A172 (cell line): ENCODE measurements at regions not wholly inside any gene's neighbourhood (a gene's known extent, or its start where the extent isn't known, plus 50 kb on each side); places are given as distances from the start of the nearest gene placed in this dataset.
"Not testable (repeated sequence)": the region's sequence is repeated elsewhere in the genome, so short reads cannot be mapped to it uniquely, and the experiment has no call there.

ENCODE experiments used
- DNase-seq: peaks from one replicate; pipeline ENCODE4 v3.0.0-alpha.2; 2015; ENCODE audit warnings: low spot score

DNA sequence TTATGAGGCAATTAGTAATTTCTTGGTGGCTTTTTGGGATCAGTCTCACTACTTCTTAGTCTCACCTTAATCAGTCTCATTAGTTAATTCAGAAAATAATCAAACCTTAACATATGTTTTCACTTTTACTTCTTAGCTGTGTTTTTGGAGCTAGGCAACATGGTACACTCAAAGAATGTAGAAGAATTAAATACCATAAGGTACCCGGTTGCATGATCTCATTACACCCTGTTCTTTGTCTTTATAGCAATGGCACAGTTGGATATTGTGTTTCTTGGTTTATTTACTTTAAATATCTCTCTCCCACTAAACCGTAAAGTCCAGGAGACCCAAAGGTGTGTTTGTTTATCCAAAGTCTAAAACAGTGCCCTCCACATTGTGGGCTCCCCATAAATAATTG lies 132.3 kb downstream of the TNFSF18 start:
- peak; percentile 45 for DNase-seq

DNA sequence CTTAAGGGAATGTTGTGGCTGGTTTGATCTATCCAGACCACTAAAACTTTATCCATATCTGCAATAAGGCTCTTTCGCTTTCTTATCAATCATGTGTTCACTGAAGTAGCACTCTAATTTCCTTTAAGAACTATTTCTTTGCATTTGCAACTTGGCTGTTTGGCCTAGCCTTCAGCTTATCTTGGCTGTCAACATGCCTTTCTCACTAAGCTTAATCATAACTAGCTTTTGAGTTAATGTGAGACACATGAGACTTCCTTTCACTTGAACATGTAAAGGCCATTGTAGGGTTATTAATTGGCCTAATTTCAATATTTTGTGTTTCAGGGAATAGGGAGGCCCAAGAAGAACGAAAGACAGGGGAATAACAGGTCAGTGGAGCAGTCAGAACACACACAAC lies 124.7 kb downstream of the TNFSF18 start:
- no peak for DNase-seq

GRCh38 chr1:172928412-172928811 lies 122.3 kb downstream of the TNFSF18 start:
- DNase-seq: no peak

GRCh38 chr1:172929006-172929405 lies 121.7 kb downstream of the TNFSF18 start:
- DNase-seq: no peak

- peak; percentile 66 for DNase-seq
Measured at GRCh38 chr1:172930142-172930541, 120.6 kb downstream of the TNFSF18 start.

DNA sequence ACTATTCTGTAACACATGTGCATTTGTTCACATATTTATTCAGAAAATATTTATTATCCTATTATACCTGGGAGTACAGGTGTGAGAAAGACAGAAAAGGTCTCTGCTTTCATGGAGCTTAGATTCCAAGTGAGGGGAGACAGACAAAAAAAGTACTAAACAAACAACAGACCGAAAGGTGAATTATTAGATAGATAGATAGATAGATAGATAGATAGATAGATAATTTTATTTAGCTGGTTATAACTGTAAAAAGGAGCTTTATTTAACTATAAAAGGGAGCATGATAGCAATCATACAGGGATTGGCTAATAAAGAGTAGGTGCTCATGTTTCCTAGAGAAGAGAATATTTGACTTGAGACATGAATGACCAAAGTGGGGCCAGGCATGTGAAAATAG lies 119.4 kb downstream of the TNFSF18 start:
- no peak for DNase-seq

- peak; percentile 59 for DNase-seq
Measured at GRCh38 chr1:172931761-172932160, 119.0 kb downstream of the TNFSF18 start.

DNA sequence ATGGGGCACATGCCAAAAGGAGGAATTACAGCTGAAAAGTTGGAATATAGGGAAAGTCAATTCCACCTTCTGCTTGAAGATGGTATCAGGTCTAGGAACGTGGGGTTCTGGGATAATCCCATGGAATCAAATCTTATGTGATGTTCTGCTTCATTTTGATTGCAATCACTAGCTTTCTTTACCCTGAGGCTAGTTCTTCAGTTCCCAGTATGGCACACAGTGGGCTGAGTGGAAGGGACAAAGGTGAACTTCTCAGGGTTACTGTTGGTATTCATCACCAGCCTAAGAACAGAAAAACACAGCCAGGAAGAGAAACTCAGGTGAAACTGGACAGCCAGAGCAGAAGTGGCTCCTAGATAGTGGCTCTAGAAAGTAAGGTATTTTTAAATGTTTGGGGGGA lies 117.8 kb downstream of the TNFSF18 start:
- peak; percentile 46 for DNase-seq

DNA sequence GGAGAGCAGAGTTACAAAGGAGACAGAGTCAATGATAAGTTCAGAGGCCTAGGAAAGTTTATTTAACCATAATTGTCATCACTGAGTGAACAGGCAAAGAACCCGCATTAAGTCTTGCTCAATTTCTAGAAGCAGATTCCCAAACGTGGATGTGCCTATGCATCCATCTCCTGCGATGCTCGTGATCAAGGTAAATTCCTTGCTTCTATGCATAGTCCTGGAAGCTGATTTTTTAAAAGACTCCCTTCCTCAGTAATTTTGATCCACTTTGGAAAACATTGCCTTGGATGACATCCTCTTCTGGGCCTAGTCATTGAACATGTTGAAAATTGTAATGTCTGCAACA lies 116.4 kb downstream of the TNFSF18 start:
- no peak for DNase-seq

GRCh38 chr1:172935062-172935592 lies 115.6 kb downstream of the TNFSF18 start:
- no peak for DNase-seq

GRCh38 chr1:172936088-172936645 lies 114.6 kb downstream of the TNFSF18 start:
- DNase-seq: no peak

DNA sequence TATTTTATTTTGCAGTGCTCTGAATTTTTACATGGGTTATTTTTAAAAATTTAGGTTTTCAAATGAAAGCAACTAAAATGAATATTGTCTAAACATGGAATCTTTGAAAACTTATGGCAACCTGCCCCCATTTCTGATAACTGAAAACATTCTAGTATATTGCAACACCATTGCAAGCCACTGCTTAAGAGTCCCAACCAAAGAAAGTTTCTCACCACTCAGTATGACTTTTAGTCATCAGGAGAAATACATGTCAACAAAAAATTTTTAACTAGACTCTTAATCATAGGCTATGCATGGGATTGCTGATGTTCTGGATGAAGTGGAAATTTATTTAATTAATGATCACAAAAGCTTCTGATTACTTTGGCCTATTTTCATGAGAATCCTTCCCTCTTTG lies 112.1 kb downstream of the TNFSF18 start:
- no peak for DNase-seq

- no peak for DNase-seq
Measured at GRCh38 chr1:172939475-172939874, 111.3 kb downstream of the TNFSF18 start.

GRCh38 chr1:172940174-172940855 lies 110.4 kb downstream of the TNFSF18 start:
- peak; percentile 75 for DNase-seq

DNA sequence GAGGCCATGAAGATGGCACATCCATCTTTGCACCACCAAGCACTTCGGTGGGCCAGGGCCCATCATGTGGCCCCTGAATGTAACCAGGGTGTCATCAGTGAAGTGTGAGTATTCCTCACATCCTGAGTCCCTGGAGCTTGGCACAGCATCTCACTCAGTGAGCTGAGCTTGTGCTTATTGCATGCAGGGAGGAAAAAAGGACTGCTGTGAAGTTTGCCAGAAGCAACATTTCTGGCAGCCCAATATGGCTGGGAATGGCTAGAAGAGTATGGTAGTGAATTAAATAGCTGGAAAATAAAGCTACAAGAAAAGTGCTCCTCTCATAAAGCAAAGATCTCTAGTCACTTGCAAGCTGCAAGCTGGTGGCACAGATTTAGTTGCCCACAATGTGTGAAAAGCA lies 109.3 kb downstream of the TNFSF18 start:
- DNase-seq: no peak

DNA sequence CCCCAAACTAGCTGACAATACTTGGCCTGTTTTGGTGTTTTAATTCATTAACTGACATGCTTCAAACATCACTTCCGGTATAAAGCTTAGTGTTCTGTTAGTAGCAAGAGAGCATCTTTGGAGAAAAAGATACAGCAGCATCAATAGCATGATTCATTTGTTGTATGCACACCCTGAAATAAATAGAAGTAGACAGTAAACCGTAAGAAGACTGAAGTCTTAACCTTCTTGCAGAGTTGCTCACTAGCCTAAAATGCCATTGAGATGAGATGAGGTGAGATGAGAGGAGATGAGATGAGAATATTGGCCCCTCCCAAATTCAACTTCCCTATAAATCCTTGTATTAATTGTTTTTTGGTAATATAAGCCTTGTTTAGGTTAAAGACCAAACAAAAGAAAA lies 108.8 kb downstream of the TNFSF18 start:
- DNase-seq: peak; percentile 45

- DNase-seq: not testable (repeated sequence)
Measured at GRCh38 chr1:172943138-172943537, 107.6 kb downstream of the TNFSF18 start.

GRCh38 chr1:172944931-172945330 lies 105.8 kb downstream of the TNFSF18 start:
- no peak for DNase-seq

- peak; percentile 83 for DNase-seq
Measured at GRCh38 chr1:172946814-172947507, 103.8 kb downstream of the TNFSF18 start.

- peak; percentile 96 for DNase-seq
Measured at GRCh38 chr1:172948457-172948856, 102.3 kb downstream of the TNFSF18 start.

GRCh38 chr1:172949096-172949495 lies 101.6 kb downstream of the TNFSF18 start:
- DNase-seq: no peak

GRCh38 chr1:172950528-172950927 lies 100.2 kb downstream of the TNFSF18 start:
- no peak for DNase-seq

- peak; percentile 75 for DNase-seq
Measured at GRCh38 chr1:172951730-172952365, 98.9 kb downstream of the TNFSF18 start.
